ENCODE measurements at regions not wholly inside any gene's neighbourhood (a gene's known extent, or its start where the extent isn't known, plus 50 kb on each side); places are given as distances from the start of the nearest gene placed in this dataset.
"Not testable (repeated sequence)": the region's sequence is repeated elsewhere in the genome, so short reads cannot be mapped to it uniquely, and the experiment has no call there.

GRCh38 chr10:128579280-128579865, 453.1 kb upstream of the MKI67 start:
- DNase-seq = no peak

- DNase-seq = no peak
Measured at GRCh38 chr10:128579901-128580300, 453.7 kb upstream of the MKI67 start.

GRCh38 chr10:128583125-128583524, 456.9 kb upstream of the MKI67 start:
- DNase-seq = not testable (repeated sequence)

- not testable (repeated sequence) for DNase-seq
Measured at GRCh38 chr10:128586599-128586998, 460.4 kb upstream of the MKI67 start.

GRCh38 chr10:128587689-128588088, 461.5 kb upstream of the MKI67 start:
- DNase-seq = no peak

GRCh38 chr10:128588402-128588801, 462.2 kb upstream of the MKI67 start:
- no peak for DNase-seq

- DNase-seq = no peak
Measured at GRCh38 chr10:128594688-128595087, 468.5 kb upstream of the MKI67 start.

GRCh38 chr10:128596906-128597305, 470.7 kb upstream of the MKI67 start:
- DNase-seq = no peak

- DNase-seq = no peak
Measured at GRCh38 chr10:128599030-128599429, 472.8 kb upstream of the MKI67 start.

GRCh38 chr10:128599538-128599937, 473.3 kb upstream of the MKI67 start:
- DNase-seq = no peak

- no peak for DNase-seq
Measured at GRCh38 chr10:128602183-128602582, 476.0 kb upstream of the MKI67 start.

- no peak for DNase-seq
Measured at GRCh38 chr10:128604025-128604424, 477.8 kb upstream of the MKI67 start.

- no peak for DNase-seq
Measured at GRCh38 chr10:128605180-128605579, 479.0 kb upstream of the MKI67 start.

GRCh38 chr10:128606055-128606454, 479.8 kb upstream of the MKI67 start:
- no peak for DNase-seq

GRCh38 chr10:128608791-128609190, 482.6 kb upstream of the MKI67 start:
- no peak for DNase-seq

- DNase-seq = no peak
Measured at GRCh38 chr10:128609460-128609859, 483.2 kb upstream of the MKI67 start.

- no peak for DNase-seq
Measured at GRCh38 chr10:128610113-128610512, 483.9 kb upstream of the MKI67 start.

GRCh38 chr10:128612195-128612594, 486.0 kb upstream of the MKI67 start:
- no peak for DNase-seq

GRCh38 chr10:128612631-128613030, 486.4 kb upstream of the MKI67 start:
- no peak for DNase-seq

GRCh38 chr10:128614016-128614605, 487.9 kb upstream of the MKI67 start:
- peak in 4 of 14 donors; percentile 9 to 25 (median 17) for DNase-seq

GRCh38 chr10:128614802-128615553, 488.8 kb upstream of the MKI67 start:
- DNase-seq = no peak

- no peak for DNase-seq
Measured at GRCh38 chr10:128617532-128617931, 491.3 kb upstream of the MKI67 start.

- DNase-seq = no peak
Measured at GRCh38 chr10:128622706-128623105, 496.5 kb upstream of the MKI67 start.

GRCh38 chr10:128623776-128624175, 497.6 kb upstream of the MKI67 start:
- DNase-seq = no peak
